Upper lobe of right lung (tissue), 1 donor: ENCODE measurements at regions not wholly inside any gene's neighbourhood (a gene's known extent, or its start where the extent isn't known, plus 50 kb on each side); places are given as distances from the start of the nearest gene placed in this dataset.
"Not testable (repeated sequence)": the region's sequence is repeated elsewhere in the genome, so short reads cannot be mapped to it uniquely, and the experiment has no call there.

ENCODE experiments used
- ATAC-seq: fragments of 200-7000 bp; cut with Tn5 transposase; one replicate; pipeline ENCODE4 v1.9.1; 2020; ENCODE audit warnings: mild to moderate bottlenecking, moderate library complexity
- DNase-seq: peaks from one replicate; pipeline ENCODE4 v3.0.0-alpha.2; 2020
- H3K27ac ChIP-seq: fragments of 200-600 bp; one replicate; pipeline ENCODE4 v1.8.0; 2022
- H3K27me3 ChIP-seq: fragments of 200-600 bp; one replicate; pipeline ENCODE4 v1.8.0; 2022; ENCODE audit warnings: mild to moderate bottlenecking
- H3K36me3 ChIP-seq: fragments of 200-600 bp; one replicate; pipeline ENCODE4 v1.8.0; 2022
- H3K4me1 ChIP-seq: fragments of 200-600 bp; one replicate; pipeline ENCODE4 v1.8.0; 2022
- H3K4me3 ChIP-seq: fragments of 200-600 bp; one replicate; pipeline ENCODE4 v1.8.0; 2022; ENCODE audit warnings: mild to moderate bottlenecking
- H3K9me3 ChIP-seq: fragments of 200-600 bp; one replicate; pipeline ENCODE4 v1.8.0; 2022
- intact Hi-C: fragments of 100-400 bp; cut with DNase I; formaldehyde crosslinking; loops from one replicate; pipeline ENCODE4 v1.11.0; 2022
- TF ChIP-seq, protein P1 (sequence below): fragments of 200-600 bp; IDR thresholded peaks from one replicate; pipeline ENCODE4 v1.8.0; 2022; ENCODE audit warnings: antibody characterized with exemption
- donor health status: DM: no; HTN: yes; CAD: no; lungs with severe emphysema.

DNA sequence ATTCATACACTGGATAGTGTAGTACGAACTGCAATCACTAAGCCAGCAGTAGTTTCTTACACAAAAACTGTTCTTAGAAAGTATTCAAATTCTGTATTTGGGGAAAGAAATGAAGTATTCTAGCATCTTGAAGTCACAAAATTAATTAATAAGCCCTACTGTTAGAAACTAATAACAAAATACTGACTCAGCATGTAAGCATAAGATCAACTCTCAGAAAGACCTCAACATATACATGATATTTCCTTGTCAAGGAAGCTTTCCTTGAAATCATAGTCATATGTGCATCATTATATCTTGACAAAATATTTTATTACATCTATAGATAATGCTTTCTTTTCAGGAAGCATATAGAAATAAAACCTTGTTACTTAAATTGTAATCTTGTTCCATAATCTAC, 115.5 kb upstream of the GOLGA6L6 start:
- TF ChIP-seq, protein P1, sequence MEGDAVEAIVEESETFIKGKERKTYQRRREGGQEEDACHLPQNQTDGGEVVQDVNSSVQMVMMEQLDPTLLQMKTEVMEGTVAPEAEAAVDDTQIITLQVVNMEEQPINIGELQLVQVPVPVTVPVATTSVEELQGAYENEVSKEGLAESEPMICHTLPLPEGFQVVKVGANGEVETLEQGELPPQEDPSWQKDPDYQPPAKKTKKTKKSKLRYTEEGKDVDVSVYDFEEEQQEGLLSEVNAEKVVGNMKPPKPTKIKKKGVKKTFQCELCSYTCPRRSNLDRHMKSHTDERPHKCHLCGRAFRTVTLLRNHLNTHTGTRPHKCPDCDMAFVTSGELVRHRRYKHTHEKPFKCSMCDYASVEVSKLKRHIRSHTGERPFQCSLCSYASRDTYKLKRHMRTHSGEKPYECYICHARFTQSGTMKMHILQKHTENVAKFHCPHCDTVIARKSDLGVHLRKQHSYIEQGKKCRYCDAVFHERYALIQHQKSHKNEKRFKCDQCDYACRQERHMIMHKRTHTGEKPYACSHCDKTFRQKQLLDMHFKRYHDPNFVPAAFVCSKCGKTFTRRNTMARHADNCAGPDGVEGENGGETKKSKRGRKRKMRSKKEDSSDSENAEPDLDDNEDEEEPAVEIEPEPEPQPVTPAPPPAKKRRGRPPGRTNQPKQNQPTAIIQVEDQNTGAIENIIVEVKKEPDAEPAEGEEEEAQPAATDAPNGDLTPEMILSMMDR, result no peak
- DNase-seq, result no peak
- intact Hi-C loops, result no loop called here

DNA sequence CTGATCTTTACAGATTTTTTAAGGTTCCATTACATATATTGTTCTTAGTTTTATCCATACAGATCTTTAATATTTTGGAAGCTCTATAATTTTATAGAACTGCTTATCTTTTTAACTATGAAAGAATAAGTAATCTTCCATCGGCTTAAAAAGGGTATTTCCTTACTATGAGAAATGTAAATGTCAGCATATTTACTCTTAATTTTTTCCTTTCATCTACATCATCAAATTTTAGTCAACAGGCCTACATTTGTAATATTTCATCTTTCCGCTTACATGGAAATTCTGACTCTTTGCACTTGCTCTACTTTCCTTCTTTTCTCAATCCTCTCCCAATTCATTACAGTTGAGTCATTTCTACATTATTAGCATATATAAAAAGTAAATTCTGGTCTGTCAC, 111.3 kb upstream of the GOLGA6L6 start:
- Histone ChIP-seq H3K36me3 (no peaks in the 10 kb centered on the region), H3K4me3 (no peak overlapping the region), H3K4me1 (no peaks in the 10 kb centered on the region), H3K27me3 (no peaks in the 10 kb centered on the region), H3K9me3 (no peaks in the 10 kb centered on the region), H3K27ac (no peak overlapping the region)
- ATAC-seq, result no peak
- intact Hi-C loops, result no loop called here
- TF ChIP-seq, protein P1, result no peak
- no peak for DNase-seq

More for the DNA sequence above, 115.5 kb upstream of the GOLGA6L6 start:
- H3K27me3 ChIP-seq, result no peaks in the 10 kb centered on the region
- no peaks in the 10 kb centered on the region for H3K36me3 ChIP-seq
- H3K4me3 ChIP-seq, result no peak overlapping the region
- ATAC-seq, result no peak
- no peaks in the 10 kb centered on the region for H3K4me1 ChIP-seq
- H3K9me3 ChIP-seq, result no peaks in the 10 kb centered on the region
- no peak overlapping the region for H3K27ac ChIP-seq

DNA sequence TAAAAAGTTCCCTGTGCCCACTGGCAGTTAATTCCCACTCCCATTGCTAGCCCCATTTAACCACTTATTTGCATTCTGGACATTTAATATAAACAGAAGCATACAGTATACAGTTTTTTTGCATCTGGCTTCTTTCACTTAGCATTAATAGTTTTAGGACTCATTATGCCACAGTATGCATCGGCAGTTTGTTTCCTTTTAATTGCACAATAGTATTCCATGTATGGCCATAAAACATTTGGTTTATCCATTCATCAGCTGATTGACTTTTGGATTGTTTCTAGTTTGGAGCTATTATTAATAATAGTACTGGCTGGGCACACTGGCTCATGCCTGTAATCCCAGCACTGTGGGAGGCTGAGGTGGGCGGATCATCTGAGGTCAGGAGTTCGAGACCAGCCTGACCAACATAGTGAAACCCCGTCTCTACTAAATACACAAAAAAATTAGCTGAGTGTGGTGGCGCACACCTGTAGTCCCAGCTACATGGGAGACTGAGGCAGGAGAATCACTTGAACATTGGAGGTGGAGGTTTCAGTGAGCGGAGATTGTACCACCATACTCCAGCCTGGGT, 106.9 kb upstream of the GOLGA6L6 start:
- H3K36me3 ChIP-seq, H3K4me1 ChIP-seq, H3K4me3 ChIP-seq, intact Hi-C loops, ATAC-seq, H3K9me3 ChIP-seq, H3K27me3 ChIP-seq, DNase-seq, H3K27ac ChIP-seq: not testable (repeated sequence)

DNA sequence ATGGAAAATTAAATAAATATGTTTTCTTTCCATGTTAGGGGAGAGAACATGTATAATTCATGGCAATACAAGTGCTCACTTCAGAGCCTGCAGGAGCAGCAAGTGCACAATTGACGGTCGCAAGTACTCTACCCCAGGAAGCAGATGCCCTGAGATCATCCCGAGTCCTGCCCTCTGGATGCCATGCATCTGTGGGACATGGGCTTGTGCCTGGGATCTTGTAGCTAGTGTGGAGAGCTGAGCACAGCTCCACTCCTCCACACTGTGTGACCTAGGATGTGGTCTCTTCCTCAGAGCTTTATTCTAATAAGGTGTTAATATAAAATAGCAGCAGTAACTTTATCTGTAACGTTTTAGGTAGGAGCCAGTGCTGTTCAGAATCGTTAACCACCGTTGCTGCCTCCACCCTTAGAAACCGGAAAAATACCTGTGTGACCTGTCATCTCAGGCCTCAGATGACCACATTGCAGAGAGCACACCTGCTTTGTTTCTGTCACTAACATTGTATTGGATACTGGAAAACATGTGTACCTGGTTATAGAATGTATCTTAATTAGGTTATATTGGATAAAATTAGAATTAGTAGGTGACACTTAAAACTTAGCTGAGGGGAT, 105.0 kb upstream of the GOLGA6L6 start:
- Histone ChIP-seq H3K4me1 (no peaks in the 10 kb centered on the region), H3K27me3 (peaks cover 15% of the 10 kb centered on the region), H3K36me3 (no peaks in the 10 kb centered on the region), H3K4me3 (no peak overlapping the region), H3K27ac (no peak overlapping the region), H3K9me3 (no peaks in the 10 kb centered on the region)
- ATAC-seq (peak; percentile 26), DNase-seq (no peak)
- intact Hi-C loops, result no loop called here
- TF ChIP-seq, protein P1, result no peak

DNA sequence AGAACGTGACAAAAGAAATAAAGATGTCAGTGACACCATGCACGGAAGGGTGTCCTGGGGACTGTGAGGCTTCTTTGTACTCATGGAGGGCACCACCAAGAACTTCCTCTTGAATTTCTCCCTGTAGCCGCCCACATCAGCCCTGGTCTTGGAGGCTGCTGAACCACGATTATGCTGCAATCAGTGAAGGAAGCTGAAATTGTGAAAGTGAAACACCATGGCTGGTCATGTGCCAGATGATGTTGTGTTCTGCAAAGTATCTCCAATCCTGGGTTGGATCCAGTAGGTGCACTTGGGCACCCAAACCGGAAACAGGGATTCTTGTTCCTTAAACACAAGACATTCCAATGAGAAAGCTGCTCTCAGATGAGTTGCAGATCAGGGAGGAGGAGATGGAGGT, 104.4 kb upstream of the GOLGA6L6 start:
- Histone ChIP-seq H3K36me3 (no peaks in the 10 kb centered on the region), H3K27ac (no peak overlapping the region), H3K4me3 (no peak overlapping the region), H3K9me3 (no peaks in the 10 kb centered on the region), H3K4me1 (no peaks in the 10 kb centered on the region), H3K27me3 (peaks cover 15% of the 10 kb centered on the region)
- ATAC-seq, result peak; percentile 90
- peak; percentile 92 for DNase-seq
- intact Hi-C loops, result no loop called here
- TF ChIP-seq, protein P1, result no peak

DNA sequence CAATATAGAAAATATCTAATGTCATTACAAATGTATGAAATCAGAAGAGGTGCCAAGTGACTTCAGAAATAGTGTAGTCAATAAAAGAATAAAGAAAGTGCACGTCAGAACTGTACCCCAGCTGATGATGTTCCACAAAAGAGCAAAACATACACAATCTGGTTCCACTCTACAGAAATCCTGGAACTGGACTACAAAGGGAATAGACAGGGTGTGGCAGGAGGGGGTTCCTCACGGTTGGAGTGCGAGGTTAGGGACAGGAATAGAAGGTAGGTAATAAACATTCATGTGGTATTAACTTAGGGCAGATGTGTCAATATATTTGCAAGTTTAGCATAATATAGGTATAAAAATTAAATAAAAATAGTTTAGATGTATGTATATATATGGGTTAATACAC, 103.3 kb upstream of the GOLGA6L6 start:
- TF ChIP-seq, protein P1, result no peak
- DNase-seq (no peak), ATAC-seq (no peak)
- Histone ChIP-seq H3K4me3 (no peak overlapping the region), H3K36me3 (no peaks in the 10 kb centered on the region), H3K27ac (no peak overlapping the region), H3K27me3 (peaks cover 15% of the 10 kb centered on the region), H3K9me3 (no peaks in the 10 kb centered on the region), H3K4me1 (no peaks in the 10 kb centered on the region)
- intact Hi-C loops, result no loop called here
